ENCODE measurements at regions not wholly inside any gene's neighbourhood (a gene's known extent, or its start where the extent isn't known, plus 50 kb on each side); places are given as distances from the start of the nearest gene placed in this dataset.

- WGBS, 2 donors = 83 to 88% methylated on average over 8 of the region's 8 CpGs
- H3K9me3 ChIP-seq (ENCODE audit: control insufficient read depth in 4 of 4, insufficient read depth in 3 of 4, low read length in 3 of 4) = peaks cover 0 to 6% (median 5%) of the 10 kb centered on the region in 4 donors
- no peaks in the 10 kb centered on the region for H3K36me3 ChIP-seq (ENCODE audit: control insufficient read depth in 4 of 4, insufficient read depth in 4 of 4, low read length in 4 of 4)
- ATAC-seq (ENCODE audit: insufficient read depth, low FRiP score) (no peak), DNase-seq (no peak)
- peaks cover 0 to 2% (median 0%) of the 10 kb centered on the region in 3 donors for H3K27me3 ChIP-seq (ENCODE audit: control insufficient read depth in 3 of 3, insufficient read depth in 3 of 3, low read length in 2 of 3)
- TF ChIP-seq CTCF (IDR thresholded peaks at IDR 0.05; ENCODE audit: control extremely low read depth, extremely low read depth) = no peak
- no peak overlapping the region for H3K9ac ChIP-seq (ENCODE audit: insufficient read depth in 1 of 2, low read length in 2 of 2)
- H3K4me1 ChIP-seq (ENCODE audit: control insufficient read depth in 5 of 5, insufficient read depth in 5 of 5, low read length in 5 of 5) = peaks cover 0 to 3% (median 0%) of the 10 kb centered on the region in 5 donors
- no peak overlapping the region for H3K27ac ChIP-seq (ENCODE audit: low read depth in 1 of 2, low read length in 1 of 2)
- no peak overlapping the region for H3K4me3 ChIP-seq
Measured at GRCh38 chr1:13968361-13968760, 268.4 kb downstream of the PRDM2 start.

- no peak for ATAC-seq (ENCODE audit: insufficient read depth, low FRiP score)
Measured at GRCh38 chr1:13970631-13971247, 270.8 kb downstream of the PRDM2 start.

GRCh38 chr1:13976485-13976884 lies 276.5 kb downstream of the PRDM2 start:
- ATAC-seq (ENCODE audit: insufficient read depth, low FRiP score) (no peak), DNase-seq (no peak)
- Histone ChIP-seq H3K27me3 (ENCODE audit: control insufficient read depth in 3 of 3, insufficient read depth in 3 of 3, low read length in 2 of 3) (no peaks in the 10 kb centered on the region), H3K4me3 (no peak overlapping the region), H3K9ac (ENCODE audit: insufficient read depth in 1 of 2, low read length in 2 of 2) (no peak overlapping the region), H3K9me3 (ENCODE audit: control insufficient read depth in 4 of 4, insufficient read depth in 3 of 4, low read length in 3 of 4) (peaks cover 0 to 5% (median 0%) of the 10 kb centered on the region in 4 donors), H3K27ac (ENCODE audit: low read depth in 1 of 2, low read length in 1 of 2) (no peak overlapping the region), H3K4me1 (ENCODE audit: control insufficient read depth in 5 of 5, insufficient read depth in 5 of 5, low read length in 5 of 5) (no peaks in the 10 kb centered on the region), H3K36me3 (ENCODE audit: control insufficient read depth in 4 of 4, insufficient read depth in 4 of 4, low read length in 4 of 4) (no peaks in the 10 kb centered on the region)
- no peak for TF ChIP-seq CTCF (IDR thresholded peaks at IDR 0.05; ENCODE audit: control extremely low read depth, extremely low read depth)
- 83 to 86% methylated on average over 2 of the region's 2 CpGs for WGBS, 2 donors

More at GRCh38 chr1:13970631-13971247, 270.8 kb downstream of the PRDM2 start:
- TF ChIP-seq CTCF (IDR thresholded peaks at IDR 0.05; ENCODE audit: control extremely low read depth, extremely low read depth) = no peak
- Histone ChIP-seq H3K4me1 (ENCODE audit: control insufficient read depth in 5 of 5, insufficient read depth in 5 of 5, low read length in 5 of 5) (peaks cover 0 to 3% (median 0%) of the 10 kb centered on the region in 5 donors), H3K27ac (ENCODE audit: low read depth in 1 of 2, low read length in 1 of 2) (no peak overlapping the region), H3K9me3 (ENCODE audit: control insufficient read depth in 4 of 4, insufficient read depth in 3 of 4, low read length in 3 of 4) (peaks cover 0 to 6% (median 5%) of the 10 kb centered on the region in 4 donors), H3K36me3 (ENCODE audit: control insufficient read depth in 4 of 4, insufficient read depth in 4 of 4, low read length in 4 of 4) (no peaks in the 10 kb centered on the region), H3K4me3 (no peak overlapping the region), H3K27me3 (ENCODE audit: control insufficient read depth in 3 of 3, insufficient read depth in 3 of 3, low read length in 2 of 3) (no peaks in the 10 kb centered on the region), H3K9ac (ENCODE audit: insufficient read depth in 1 of 2, low read length in 2 of 2) (no peak overlapping the region)
- DNase-seq = no peak

GRCh38 chr1:13981142-13981541 lies 281.2 kb downstream of the PRDM2 start:
- ATAC-seq (ENCODE audit: insufficient read depth, low FRiP score) = no peak
- WGBS, 2 donors = 97 to 98% methylated on average over 2 of the region's 2 CpGs
- Histone ChIP-seq H3K36me3 (ENCODE audit: control insufficient read depth in 4 of 4, insufficient read depth in 4 of 4, low read length in 4 of 4) (no peaks in the 10 kb centered on the region), H3K9me3 (ENCODE audit: control insufficient read depth in 4 of 4, insufficient read depth in 3 of 4, low read length in 3 of 4) (peaks cover 0 to 2% (median 0%) of the 10 kb centered on the region in 4 donors), H3K27me3 (ENCODE audit: control insufficient read depth in 3 of 3, insufficient read depth in 3 of 3, low read length in 2 of 3) (no peaks in the 10 kb centered on the region), H3K4me3 (no peak overlapping the region), H3K9ac (ENCODE audit: insufficient read depth in 1 of 2, low read length in 2 of 2) (no peak overlapping the region), H3K4me1 (ENCODE audit: control insufficient read depth in 5 of 5, insufficient read depth in 5 of 5, low read length in 5 of 5) (no peaks in the 10 kb centered on the region), H3K27ac (ENCODE audit: low read depth in 1 of 2, low read length in 1 of 2) (no peak overlapping the region)
- TF ChIP-seq CTCF (IDR thresholded peaks at IDR 0.05; ENCODE audit: control extremely low read depth, extremely low read depth) = no peak
- DNase-seq = no peak
